NCI-H345 (cell line): ENCODE measurements at regions not wholly inside any gene's neighbourhood (a gene's known extent, or its start where the extent isn't known, plus 50 kb on each side); places are given as distances from the start of the nearest gene placed in this dataset.

Experiments used
- DNase-seq: peaks from one replicate; lab custom pipeline; 2025; lab: John Stamatoyannopoulos, UW

DNA sequence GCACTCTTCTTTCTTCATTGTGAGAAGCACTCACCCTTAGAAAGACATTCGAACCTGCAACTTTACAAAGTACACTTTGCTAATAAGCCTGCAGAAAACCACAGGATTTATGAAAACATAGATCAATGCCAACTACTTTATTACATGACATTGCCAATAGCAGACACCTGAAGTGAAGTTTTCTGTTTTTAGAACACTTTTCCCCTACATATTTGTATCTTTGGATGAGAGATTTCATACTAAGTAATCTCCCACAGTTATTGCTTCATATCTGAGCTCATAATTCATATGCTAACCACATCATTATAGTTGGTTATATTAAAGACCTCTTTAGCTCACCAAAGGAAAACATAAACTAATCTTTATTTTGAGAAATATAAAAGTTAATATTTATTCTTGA is 276.5 kb upstream of the CTSO start:
- DNase-seq = no peak

GRCh38 chr4:156228676-156229075 is 275.0 kb upstream of the CTSO start:
- no peak for DNase-seq

DNA sequence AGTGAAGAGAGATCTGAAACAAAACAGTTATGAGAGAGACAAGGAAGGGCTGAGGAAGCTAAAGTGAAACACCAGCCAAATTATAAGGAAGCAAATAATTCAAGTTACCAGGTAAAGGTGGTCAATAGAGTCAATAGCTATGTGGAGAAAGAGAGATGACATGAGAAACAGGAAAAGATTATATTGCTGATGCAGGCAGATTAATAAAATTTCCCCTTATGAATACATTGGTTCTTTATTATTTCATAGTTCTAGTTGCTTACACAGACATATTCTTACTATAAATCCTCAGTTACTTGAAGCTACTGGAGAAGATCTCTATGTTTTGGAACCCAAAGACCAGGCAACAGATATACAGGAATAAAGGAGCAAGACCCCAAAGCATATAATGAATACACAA is 273.7 kb upstream of the CTSO start:
- no peak for DNase-seq

DNA sequence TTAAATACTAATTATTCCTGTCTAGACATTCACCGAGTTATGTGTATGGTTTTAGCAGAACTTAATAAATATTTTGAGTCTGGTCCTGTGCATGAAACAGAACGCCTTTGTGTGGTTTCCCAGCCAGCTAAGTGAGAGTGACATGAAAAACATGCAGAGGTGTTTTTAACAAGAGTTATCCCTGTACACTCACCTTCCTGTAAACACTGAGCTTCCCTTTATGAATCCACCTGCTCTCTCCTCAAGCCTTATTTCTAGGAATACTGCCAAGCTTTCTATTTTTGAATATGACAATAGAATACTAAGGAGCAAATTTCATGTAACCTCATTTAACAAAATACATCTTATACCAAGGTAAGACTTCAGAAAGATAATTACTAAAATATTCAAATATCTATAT is 270.3 kb upstream of the CTSO start:
- peak; percentile 68 for DNase-seq

- no peak for DNase-seq
Observed at GRCh38 chr4:156217236-156217635, 263.6 kb upstream of the CTSO start.

- DNase-seq = no peak
Observed at GRCh38 chr4:156201050-156201449, 247.4 kb upstream of the CTSO start.

DNA sequence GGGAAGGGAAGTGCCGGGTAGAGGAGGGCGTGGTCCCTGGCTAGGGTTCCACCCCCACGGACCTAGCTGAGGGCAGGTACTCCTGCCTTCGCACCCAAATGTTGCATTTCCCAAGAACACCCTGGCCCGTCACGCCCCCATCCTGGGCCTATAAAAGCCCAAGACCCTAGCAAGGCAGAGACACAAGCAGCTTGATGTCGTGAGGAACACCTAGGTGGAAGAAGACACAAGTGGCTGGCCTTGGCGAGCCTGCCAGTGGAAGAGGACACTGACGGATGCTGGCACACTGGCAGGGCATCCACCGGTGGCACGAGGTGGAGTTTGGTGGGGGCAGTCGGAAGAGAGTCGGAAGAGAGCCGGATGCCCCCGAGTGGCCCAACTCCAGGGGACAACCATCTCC is 244.8 kb upstream of the CTSO start:
- DNase-seq = no peak

- DNase-seq = no peak
Observed at GRCh38 chr4:156197216-156197615, 243.6 kb upstream of the CTSO start.

DNA sequence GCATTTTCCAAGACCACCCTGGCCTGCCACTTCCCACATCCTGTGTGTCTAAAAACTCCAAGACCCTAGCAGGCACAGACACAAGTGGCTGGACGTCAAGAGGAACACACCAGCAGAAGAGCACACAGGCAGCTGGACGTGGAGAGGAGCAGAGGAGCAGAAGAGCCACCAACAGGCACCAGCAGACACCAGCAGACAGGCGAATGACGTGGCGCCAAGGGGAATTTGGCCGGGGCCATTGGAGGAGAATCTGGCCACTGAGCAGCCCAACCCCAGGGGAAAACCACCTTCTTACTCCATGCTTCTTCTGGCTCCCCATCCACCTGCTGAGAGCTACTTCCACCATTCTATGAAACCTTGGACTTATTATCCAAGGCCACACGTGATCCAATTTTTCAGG is 243.1 kb upstream of the CTSO start:
- no peak for DNase-seq

- DNase-seq = no peak
Observed at GRCh38 chr4:156195914-156196313, 242.2 kb upstream of the CTSO start.

- DNase-seq = no peak
Observed at GRCh38 chr4:156194896-156195295, 241.2 kb upstream of the CTSO start.

GRCh38 chr4:156193800-156194199 is 240.1 kb upstream of the CTSO start:
- peak; percentile 7 for DNase-seq

- DNase-seq = no peak
Observed at GRCh38 chr4:156193106-156193505, 239.4 kb upstream of the CTSO start.

GRCh38 chr4:156192033-156192432 is 238.4 kb upstream of the CTSO start:
- no peak for DNase-seq

DNA sequence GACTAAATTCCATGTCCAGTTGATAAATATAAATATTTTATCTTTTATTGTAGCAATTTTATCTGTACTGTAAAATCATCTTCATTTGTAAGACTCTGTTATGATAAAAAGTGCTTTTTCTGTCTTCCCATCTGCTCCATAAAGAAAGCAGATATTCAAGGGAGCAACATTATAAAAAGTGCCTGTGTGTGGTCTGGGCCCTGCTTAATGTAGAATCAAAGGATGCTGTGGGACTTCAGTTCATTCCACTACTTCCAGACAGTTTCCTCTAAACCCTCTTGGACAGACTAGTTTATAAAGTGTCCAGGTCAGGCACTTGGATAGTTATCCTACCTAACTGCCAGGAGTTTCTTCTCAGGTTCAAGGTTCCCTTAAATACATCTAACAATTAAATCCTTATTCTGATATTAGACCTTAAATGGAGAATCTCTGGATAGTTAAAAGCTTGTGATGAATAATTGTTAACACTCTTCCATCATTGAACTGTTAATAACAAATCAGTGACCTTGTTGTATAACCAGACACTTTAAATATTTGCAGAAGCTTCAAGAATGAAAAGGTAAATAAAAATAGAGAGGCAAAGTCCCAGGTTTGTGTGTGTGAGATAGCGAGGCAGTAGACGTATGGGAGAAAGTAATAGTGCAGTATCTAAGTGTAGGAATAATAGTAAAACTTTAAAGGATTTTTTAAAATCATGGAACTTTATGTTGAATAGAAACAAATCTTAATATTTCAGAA is 237.5 kb upstream of the CTSO start:
- no peak for DNase-seq

DNA sequence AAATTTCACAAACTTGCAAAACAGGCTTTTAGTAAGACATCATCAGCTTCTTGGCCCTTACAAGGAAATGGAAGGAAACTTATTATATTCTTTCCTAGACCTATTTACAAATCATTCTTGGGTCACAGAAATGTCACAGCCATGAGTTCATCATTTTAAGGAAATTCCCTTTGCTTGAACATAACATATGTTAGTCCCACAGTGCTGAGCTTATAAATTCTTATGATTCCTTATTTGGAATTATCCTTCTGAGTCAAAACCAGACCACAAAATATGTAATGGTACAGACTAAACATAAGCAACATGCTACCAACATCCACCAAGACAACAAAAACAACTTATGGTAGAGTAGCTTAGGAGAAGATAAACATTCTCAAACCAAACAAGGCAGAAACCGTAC is 236.9 kb upstream of the CTSO start:
- DNase-seq = no peak

DNA sequence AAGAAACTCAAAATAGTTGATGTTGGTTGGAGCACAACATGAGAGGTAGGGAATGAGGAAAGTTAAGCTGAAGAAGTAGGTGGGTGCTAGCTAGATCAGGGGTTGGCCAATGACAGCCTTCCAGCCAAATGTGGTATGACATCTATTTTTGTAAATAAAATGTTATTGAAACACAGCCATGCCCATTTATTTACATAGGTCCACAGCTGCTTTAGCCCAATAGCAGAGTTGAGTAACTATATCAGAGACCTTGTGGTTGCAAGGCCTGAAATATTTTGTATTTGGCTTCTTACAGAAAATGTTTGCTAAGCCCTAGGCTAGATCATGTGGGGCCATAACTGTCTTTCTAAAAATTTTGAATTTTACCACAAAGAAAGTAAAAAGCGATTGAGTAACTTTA is 234.9 kb upstream of the CTSO start:
- no peak for DNase-seq

DNA sequence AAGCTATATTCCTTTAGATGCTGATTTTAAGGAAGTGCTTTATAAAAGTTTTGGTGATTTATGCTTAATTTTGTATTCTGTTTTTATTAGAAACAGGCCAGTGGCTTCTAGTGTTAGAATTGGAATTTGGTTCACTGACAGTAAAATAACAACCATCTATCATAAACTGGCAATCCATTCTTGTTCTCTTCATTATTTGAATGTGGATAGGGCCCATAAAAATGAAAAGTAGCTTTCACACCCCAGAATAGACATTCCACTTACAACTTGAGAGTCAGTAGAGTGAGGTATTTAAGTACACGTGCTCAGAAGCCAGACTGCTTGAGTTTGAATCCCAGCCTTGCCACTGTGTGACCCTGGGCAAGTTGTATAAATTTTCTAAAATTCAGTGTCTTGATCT is 232.4 kb upstream of the CTSO start:
- DNase-seq = no peak

GRCh38 chr4:156185514-156186055 is 231.9 kb upstream of the CTSO start:
- DNase-seq = no peak

- DNase-seq = no peak
Observed at GRCh38 chr4:156182269-156182668, 228.6 kb upstream of the CTSO start.

DNA sequence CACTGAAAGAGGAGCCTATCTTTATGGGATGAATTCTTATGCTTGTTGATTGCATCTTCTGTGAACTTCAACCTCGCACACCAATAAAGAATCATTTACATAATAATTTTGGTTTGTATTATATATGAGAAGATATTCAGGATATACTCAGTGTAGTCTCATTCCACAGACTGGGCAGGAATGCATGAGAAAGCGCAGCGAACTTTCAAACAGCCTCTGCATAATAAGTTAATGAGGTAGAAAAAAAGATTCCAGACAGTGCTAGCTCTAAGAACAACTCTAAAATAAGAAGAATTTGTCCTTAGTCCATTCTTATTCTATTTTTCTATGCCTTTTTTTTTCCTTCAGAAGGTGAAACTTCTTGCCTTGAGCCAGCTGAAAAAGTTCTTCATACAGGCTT is 224.3 kb upstream of the CTSO start:
- no peak for DNase-seq

- DNase-seq = no peak
Observed at GRCh38 chr4:156176896-156177295, 223.2 kb upstream of the CTSO start.

- DNase-seq = no peak
Observed at GRCh38 chr4:156173937-156174336, 220.3 kb upstream of the CTSO start.

DNA sequence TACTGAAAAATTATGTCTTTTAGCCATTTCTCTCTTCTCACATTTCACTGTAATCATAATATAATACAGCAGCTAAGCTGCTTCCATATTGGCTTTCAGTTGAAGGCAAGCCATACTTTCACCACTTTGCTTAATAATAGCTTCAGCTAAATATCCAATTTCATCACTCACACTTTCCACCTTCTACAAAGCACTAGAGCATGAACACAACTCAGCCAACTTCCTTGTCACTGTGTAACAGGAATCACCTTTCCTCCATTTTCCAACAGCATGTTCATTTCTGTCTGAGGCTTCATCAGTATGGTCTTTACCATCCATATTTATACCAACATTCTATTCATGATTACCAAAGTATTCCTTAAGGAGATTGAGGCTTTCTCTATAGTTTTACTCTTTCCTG is 219.8 kb upstream of the CTSO start:
- no peak for DNase-seq
